Lower leg skin (tissue), 4 donors: ENCODE measurements at regions not wholly inside any gene's neighbourhood (a gene's known extent, or its start where the extent isn't known, plus 50 kb on each side); places are given as distances from the start of the nearest gene placed in this dataset.

Experiments
- DNase-seq, 2 donors: peaks; one replicate each; pipeline ENCODE4 v3.0.0-alpha.2; 2019; ENCODE audit warnings: low spot score in 2 of 2
- H3K4me3 ChIP-seq: fragments of 200-600 bp; sonication (generic); 2 replicates; pipeline ENCODE4 v1.5.1; 2017; ENCODE audit warnings: mild to moderate bottlenecking, low read depth; ENCODE audit not compliant: poor library complexity, severe bottlenecking
- CTCF ChIP-seq, 3 donors: fragments of 450-650 bp; IDR thresholded peaks; one replicate each; pipeline ENCODE4 v1.5.1; 2016; ENCODE audit warnings: antibody characterized with exemption in 3 of 3, mild to moderate bottlenecking in 3 of 3, moderate library complexity in 2 of 3
- POLR2A ChIP-seq, 2 donors: fragments of 450-650 bp; IDR thresholded peaks; one replicate each; pipeline ENCODE4 v1.6.1; 2016 to 2017; ENCODE audit warnings: antibody characterized with exemption in 2 of 2, mild to moderate bottlenecking in 1 of 2, moderate library complexity in 1 of 2
- WGBS, 2 donors: methylation state at CpG; one replicate each; pipeline ENCODE4 v1.1.5; 2018; 5-methylcytosine and 5-hydroxymethylcytosine counted together
- intact Hi-C: fragments of 100-400 bp; cut with DNase I; formaldehyde crosslinking; loops from one replicate; pipeline ENCODE4 v1.15.0; 2023; ENCODE audit warnings: low total_unique reads

- no peak for DNase-seq
- no peak for TF ChIP-seq CTCF (IDR thresholded peaks at IDR 0.05)
- no peak for TF ChIP-seq POLR2A (IDR thresholded peaks at IDR 0.05)
- WGBS, 2 donors, result 91 to 94% methylated on average over 2 of the region's 2 CpGs
- intact Hi-C loops, result no loop called here
- no peak overlapping the region for H3K4me3 ChIP-seq
Observed at GRCh38 chr2:66846887-66847286, 412.0 kb downstream of the MEIS1 start.

- DNase-seq, result no peak
- WGBS, 2 donors, result 78 to 79% methylated on average over 8 to 9 of the region's 9 CpGs
- H3K4me3 ChIP-seq, result no peak overlapping the region
- TF ChIP-seq CTCF (IDR thresholded peaks at IDR 0.05) (no peak), POLR2A (IDR thresholded peaks at IDR 0.05) (no peak)
- intact Hi-C loops, result no loop called here
Observed at GRCh38 chr2:66849153-66849755, 414.3 kb downstream of the MEIS1 start.

- intact Hi-C loops, result no loop called here
- 72 to 88% methylated on average over 10 of the region's 10 CpGs for WGBS, 2 donors
- no peak for DNase-seq
- H3K4me3 ChIP-seq, result no peak overlapping the region
- no peak for TF ChIP-seq CTCF (IDR thresholded peaks at IDR 0.05)
- no peak for TF ChIP-seq POLR2A (IDR thresholded peaks at IDR 0.05)
Observed at GRCh38 chr2:66850376-66850775, 415.5 kb downstream of the MEIS1 start.

GRCh38 chr2:66851449-66851872 lies 416.5 kb downstream of the MEIS1 start:
- no peak for DNase-seq
- intact Hi-C loops, result no loop called here
- H3K4me3 ChIP-seq, result no peak overlapping the region
- TF ChIP-seq CTCF (IDR thresholded peaks at IDR 0.05), result no peak
- TF ChIP-seq POLR2A (IDR thresholded peaks at IDR 0.05), result no peak
- 25 to 35% methylated on average over 1 of the region's 1 CpG for WGBS, 2 donors

- TF ChIP-seq CTCF (IDR thresholded peaks at IDR 0.05), result no peak
- no peak for TF ChIP-seq POLR2A (IDR thresholded peaks at IDR 0.05)
- intact Hi-C loops, result no loop called here
- WGBS, 2 donors, result 88 to 89% methylated on average over 6 of the region's 6 CpGs
- H3K4me3 ChIP-seq, result no peak overlapping the region
- DNase-seq, result no peak
Observed at GRCh38 chr2:66852953-66853352, 418.0 kb downstream of the MEIS1 start.

GRCh38 chr2:66853585-66853984 lies 418.7 kb downstream of the MEIS1 start:
- DNase-seq, result no peak

More at GRCh38 chr2:66853585-66853984, 418.7 kb downstream of the MEIS1 start:
- 66 to 71% methylated on average over 6 of the region's 6 CpGs for WGBS, 2 donors
- TF ChIP-seq POLR2A (IDR thresholded peaks at IDR 0.05), result no peak
- no peak for TF ChIP-seq CTCF (IDR thresholded peaks at IDR 0.05)
- intact Hi-C loops, result no loop called here
- no peak overlapping the region for H3K4me3 ChIP-seq
